ENCODE measurements at regions not wholly inside any gene's neighbourhood (a gene's known extent, or its start where the extent isn't known, plus 50 kb on each side); places are given as distances from the start of the nearest gene placed in this dataset.

- Histone ChIP-seq H3K4me2 (no peak overlapping the region; the same call in 2 of the 3 replicates), H3K4me3 (no peak overlapping the region), H3K9me3 (no peaks in the 10 kb centered on the region), H3K4me1 (peaks cover 23% of the 10 kb centered on the region), H3K27ac (peak overlapping the region; percentile 59 to 65; a peak in 5 of 6 replicates)
- no peak for TF ChIP-seq SMC3 (IDR thresholded peaks at IDR 0.05)
- TF ChIP-seq FOXS1 (CRISPR knock-in tag; IDR thresholded peaks at IDR 0.05): no peak
- no peak for TF ChIP-seq HOXA7 (CRISPR knock-in tag; IDR thresholded peaks at IDR 0.05)
- TF ChIP-seq EHF (CRISPR knock-in tag; IDR thresholded peaks at IDR 0.05): no peak
- TF ChIP-seq POLR2AphosphoS2 (conservative IDR thresholded peaks at IDR 0.05; ENCODE audit: low read length): no peak
- TF ChIP-seq KDM1A (IDR thresholded peaks at IDR 0.05; ENCODE audit: low read depth): no peak
- DNase-seq (ENCODE audit: low read depth in 1 of 2, low spot score in 1 of 2): no peak
- ChIA-PET CTCF (interaction anchor here (1.4 kb wide), 1 partner anchor 47 kb away, joined by 3 read pairs; no protein-coding TSS in a partner anchor), POLR2A (no interaction called here)
- FAIRE-seq: no peak
- no peak for ATAC-seq
These were observed 242.1 kb upstream of the RBMS1 start for GRCh38 chr2:160735696-160736095.

DNA sequence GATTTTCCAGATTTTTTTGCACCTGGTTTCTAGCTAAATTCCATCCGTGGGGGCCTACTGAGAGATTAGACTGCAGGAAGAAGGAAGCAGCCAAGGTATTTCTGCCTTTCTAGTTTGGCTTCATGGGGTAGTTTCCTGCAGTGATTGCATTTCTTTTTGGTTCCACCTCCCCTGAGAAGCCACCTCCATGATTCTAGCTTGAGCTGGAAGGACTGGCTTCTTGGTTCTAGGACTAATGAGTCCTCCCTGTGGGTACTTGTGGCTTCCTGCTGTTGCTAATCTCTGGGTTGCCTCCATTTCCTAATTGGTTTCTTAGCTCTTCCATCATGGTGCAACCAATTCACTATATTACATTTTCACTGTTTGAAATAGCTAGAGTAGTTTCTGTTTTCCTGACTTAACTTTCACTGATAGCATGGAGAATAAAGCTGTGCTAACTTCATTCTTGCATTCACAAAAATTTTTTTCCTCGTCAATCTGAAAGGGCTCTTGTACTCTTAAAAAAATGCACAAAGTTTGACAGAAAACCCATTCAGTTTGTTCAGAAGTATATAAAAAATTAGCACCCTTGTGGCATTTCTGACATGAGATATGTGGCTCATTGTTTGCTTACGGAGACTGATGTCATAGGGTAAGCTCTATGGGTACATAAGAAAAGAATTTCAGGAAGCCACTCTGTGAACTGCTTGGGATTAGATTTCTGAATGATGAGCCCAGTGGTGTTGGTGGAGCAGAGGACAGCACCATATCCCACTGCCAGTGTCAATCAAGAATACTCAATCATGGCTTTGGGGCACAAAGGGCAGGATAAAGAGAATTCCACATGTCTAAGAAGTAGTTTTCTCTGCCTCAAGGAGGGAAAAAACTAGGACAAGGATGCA, 242.8 kb upstream of the RBMS1 start:
- Histone ChIP-seq H3K4me1 (peaks cover 18% of the 10 kb centered on the region), H3K9me3 (no peaks in the 10 kb centered on the region), H3K27ac (peak overlapping the region; percentile 59 to 65), H3K4me2 (peak overlapping the region; percentile 75), H3K4me3 (no peak overlapping the region)
- FAIRE-seq: no peak
- 31% methylated on average over 3 of the region's 3 CpGs for WGBS (ENCODE audit: missing lambda C conversion rate)
- ATAC-seq: peak; percentile 90 to 93
- peak; percentile 13 to 53 for DNase-seq (ENCODE audit: low read depth in 1 of 2, low spot score in 1 of 2)
- no peak for TF ChIP-seq HEYL (CRISPR knock-in tag; IDR thresholded peaks at IDR 0.05)
- TF ChIP-seq, protein P1, sequence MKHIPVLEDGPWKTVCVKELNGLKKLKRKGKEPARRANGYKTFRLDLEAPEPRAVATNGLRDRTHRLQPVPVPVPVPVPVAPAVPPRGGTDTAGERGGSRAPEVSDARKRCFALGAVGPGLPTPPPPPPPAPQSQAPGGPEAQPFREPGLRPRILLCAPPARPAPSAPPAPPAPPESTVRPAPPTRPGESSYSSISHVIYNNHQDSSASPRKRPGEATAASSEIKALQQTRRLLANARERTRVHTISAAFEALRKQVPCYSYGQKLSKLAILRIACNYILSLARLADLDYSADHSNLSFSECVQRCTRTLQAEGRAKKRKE (CRISPR knock-in tag; IDR thresholded peaks at IDR 0.05; ENCODE audit: low read depth): no peak
- TF ChIP-seq, protein P2, sequence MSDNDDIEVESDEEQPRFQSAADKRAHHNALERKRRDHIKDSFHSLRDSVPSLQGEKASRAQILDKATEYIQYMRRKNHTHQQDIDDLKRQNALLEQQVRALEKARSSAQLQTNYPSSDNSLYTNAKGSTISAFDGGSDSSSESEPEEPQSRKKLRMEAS (IDR thresholded peaks at IDR 0.05): 0 out of 2 replicates have a peak, but pooled peaks have one; percentile 14
- TF ChIP-seq TP53 (CRISPR knock-in tag; IDR thresholded peaks at IDR 0.05): no peak
- 0 out of 2 replicates have a peak, but pooled peaks have one; percentile 27 for TF ChIP-seq JUNB (IDR thresholded peaks at IDR 0.05)
- TF ChIP-seq CBX8 (IDR thresholded peaks at IDR 0.05): no peak
- no peak for TF ChIP-seq CTCF (IDR thresholded peaks at IDR 0.05)
- TF ChIP-seq EHF (CRISPR knock-in tag; IDR thresholded peaks at IDR 0.05): no peak
- no peak for TF ChIP-seq CBX2 (IDR thresholded peaks at IDR 0.05; ENCODE audit: borderline replicate concordance, low read depth)
- no peak for TF ChIP-seq NR3C1 (IDR thresholded peaks at IDR 0.05)
- TF ChIP-seq RAD21 (conservative IDR thresholded peaks at IDR 0.05 in 1 of 2, IDR thresholded peaks at IDR 0.05 in 1 of 2): peak in 1 of 2 experiments; percentile 23; a peak in 1 of 5 replicates
- no peak for TF ChIP-seq JUN (IDR thresholded peaks at IDR 0.05)
- TF ChIP-seq FOSL2 (IDR thresholded peaks at IDR 0.05): no peak
- 0 out of 2 replicates have a peak, but pooled peaks have one; percentile 16 for TF ChIP-seq FOSL2 (CRISPR knock-in tag; IDR thresholded peaks at IDR 0.05)
- peak; percentile 61; the same call in 1 of the 2 replicates for TF ChIP-seq GATA3 (IDR thresholded peaks at IDR 0.05; ENCODE audit: borderline replicate concordance)
- ChIA-PET CTCF (interaction anchor here (1.4 kb wide), 1 partner anchor 48 kb away, joined by 3 read pairs; no protein-coding TSS in a partner anchor), POLR2A (no interaction called here)

DNA sequence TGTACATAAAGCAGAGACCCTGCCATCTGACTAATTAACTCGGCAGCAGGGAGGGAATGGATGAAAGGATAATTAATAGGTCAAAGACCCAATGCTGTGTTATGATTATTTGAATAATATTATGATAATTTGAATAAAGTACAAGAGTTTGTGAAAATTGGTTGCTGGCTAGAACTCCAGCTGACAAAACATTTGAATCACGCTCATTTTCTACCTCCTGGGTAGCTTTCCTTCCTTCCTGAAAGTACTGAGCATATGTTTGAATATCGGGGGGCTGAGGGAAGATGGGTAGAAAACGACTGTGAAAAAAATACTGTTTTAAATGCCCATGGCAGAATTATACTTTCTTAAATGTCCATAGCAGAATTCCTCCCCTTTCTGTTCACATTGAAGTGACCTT, 243.6 kb upstream of the RBMS1 start:
- FAIRE-seq: no peak
- peaks cover 18% of the 10 kb centered on the region for H3K4me1 ChIP-seq
- DNase-seq (ENCODE audit: low read depth in 1 of 2, low spot score in 1 of 2): no peak
- TF ChIP-seq JUNB (IDR thresholded peaks at IDR 0.05) (no peak), BHLHE40 (IDR thresholded peaks at IDR 0.05; ENCODE audit: low read depth, low read length) (no peak), HOXB5 (CRISPR knock-in tag; IDR thresholded peaks at IDR 0.05) (no peak), RNF2 (IDR thresholded peaks at IDR 0.05; ENCODE audit: borderline replicate concordance, low read depth) (no peak), CEBPB (IDR thresholded peaks at IDR 0.05) (no peak), USF2 (IDR thresholded peaks at IDR 0.05) (no peak), HOXA7 (CRISPR knock-in tag; IDR thresholded peaks at IDR 0.05) (no peak), ZNF302 (CRISPR knock-in tag; IDR thresholded peaks at IDR 0.05) (no peak)
- TF ChIP-seq, protein P3, sequence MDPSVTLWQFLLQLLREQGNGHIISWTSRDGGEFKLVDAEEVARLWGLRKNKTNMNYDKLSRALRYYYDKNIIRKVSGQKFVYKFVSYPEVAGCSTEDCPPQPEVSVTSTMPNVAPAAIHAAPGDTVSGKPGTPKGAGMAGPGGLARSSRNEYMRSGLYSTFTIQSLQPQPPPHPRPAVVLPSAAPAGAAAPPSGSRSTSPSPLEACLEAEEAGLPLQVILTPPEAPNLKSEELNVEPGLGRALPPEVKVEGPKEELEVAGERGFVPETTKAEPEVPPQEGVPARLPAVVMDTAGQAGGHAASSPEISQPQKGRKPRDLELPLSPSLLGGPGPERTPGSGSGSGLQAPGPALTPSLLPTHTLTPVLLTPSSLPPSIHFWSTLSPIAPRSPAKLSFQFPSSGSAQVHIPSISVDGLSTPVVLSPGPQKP (IDR thresholded peaks at IDR 0.05; ENCODE audit: low read depth, low read length): no peak
- no peak overlapping the region for H3K4me3 ChIP-seq
- peak overlapping the region; percentile 59 to 65; a peak in 5 of 6 replicates for H3K27ac ChIP-seq
- ChIA-PET POLR2A (no interaction called here), CTCF (no interaction called here)
- no peak for ATAC-seq
- peak overlapping the region; percentile 75 for H3K4me2 ChIP-seq
- WGBS (ENCODE audit: missing lambda C conversion rate): 59% methylated on average over 4 of the region's 4 CpGs
- no peaks in the 10 kb centered on the region for H3K9me3 ChIP-seq
